Neural cell (in vitro differentiated cells): ENCODE measurements at regions not wholly inside any gene's neighbourhood (a gene's known extent, or its start where the extent isn't known, plus 50 kb on each side); places are given as distances from the start of the nearest gene placed in this dataset.

Experiments used
- H2AFZ ChIP-seq: fragments of 200-600, 300-800 bp; sonication (generic), shearing (Covaris generic); 2 replicates; pipeline ENCODE4 v1.6.0; 2014; ENCODE audit warnings: low read depth, mild to moderate bottlenecking, antibody characterized with exemption, low read length, moderate library complexity
- H3F3A ChIP-seq: fragments of 200-600 bp; shearing (Covaris generic); 2 replicates; pipeline ENCODE4 v1.6.1; 2016; ENCODE audit warnings: mild to moderate bottlenecking, moderate library complexity, mixed read lengths, antibody characterized with exemption, low read length; ENCODE audit not compliant: insufficient read depth, poor library complexity, severe bottlenecking
- H3K27ac ChIP-seq: fragments of 200-600, 300-800 bp; sonication (generic), shearing (Covaris generic); 2 replicates; pipeline ENCODE4 v1.5.1; 2014; ENCODE audit warnings: mild to moderate bottlenecking, low read length, moderate library complexity
- H3K27me3 ChIP-seq: fragments of 300-800, 200-600 bp; sonication (generic), shearing (Covaris generic); 2 replicates; pipeline ENCODE4 v1.6.0; 2014; ENCODE audit warnings: mild to moderate bottlenecking, low read depth, low read length, moderate library complexity; ENCODE audit not compliant: insufficient read depth
- H3K36me3 ChIP-seq: fragments of 300-800, 200-600 bp; sonication (generic), shearing (Covaris generic); 2 replicates; pipeline ENCODE4 v1.5.1; 2014; ENCODE audit warnings: mild to moderate bottlenecking, antibody characterized with exemption, low read length, moderate library complexity; ENCODE audit not compliant: insufficient read depth
- H3K4me2 ChIP-seq: fragments of 300-800, 200-600 bp; sonication (generic), shearing (Covaris generic); 2 replicates; pipeline ENCODE4 v1.6.0; 2014; ENCODE audit warnings: mild to moderate bottlenecking, low read length
- H3K4me3 ChIP-seq: fragments of 300-800, 200-600 bp; sonication (generic), shearing (Covaris generic); 2 replicates; pipeline ENCODE4 v1.5.1; 2014; ENCODE audit warnings: mild to moderate bottlenecking, low read length, moderate library complexity
- H3K79me2 ChIP-seq: fragments of 200-600 bp; shearing (Covaris generic); replicated peaks from 2 replicates; pipeline ENCODE4 v1.6.0; 2014; ENCODE audit warnings: mild to moderate bottlenecking, low read length, moderate library complexity; ENCODE audit not compliant: insufficient read depth
- H3K9ac ChIP-seq: fragments of 300-800, 200-600 bp; sonication (generic), shearing (Covaris generic); 2 replicates; pipeline ENCODE4 v1.6.1; 2016; ENCODE audit warnings: mild to moderate bottlenecking, low read length, mixed read lengths
- H3K9me2 ChIP-seq: fragments of 200-600 bp; shearing (Covaris generic); 2 replicates; pipeline ENCODE4 v1.6.1; 2016; ENCODE audit warnings: mild to moderate bottlenecking, low read length, mixed read lengths; ENCODE audit not compliant: insufficient read depth
- H3K9me3 ChIP-seq: fragments of 200-600, 300-800 bp; sonication (generic), shearing (Covaris generic); 2 replicates; pipeline ENCODE4 v1.6.1; 2016; ENCODE audit warnings: mild to moderate bottlenecking, mixed run types, low read length, moderate library complexity, mixed read lengths
- H4K20me1 ChIP-seq: fragments of 200-600 bp; shearing (Covaris generic); 2 replicates; pipeline ENCODE4 v1.6.1; 2016; ENCODE audit warnings: mild to moderate bottlenecking, mixed run types; ENCODE audit not compliant: insufficient read depth
- CTCF ChIP-seq: fragments of 450-650 bp; IDR thresholded peaks from 2 replicates; pipeline ENCODE4 v1.5.1; 2014; ENCODE audit warnings: antibody characterized with exemption, mild to moderate bottlenecking, moderate library complexity; ENCODE audit not compliant: poor library complexity, severe bottlenecking
- EP300 ChIP-seq: fragments of 450-650 bp; conservative IDR thresholded peaks from 2 replicates; pipeline ENCODE4 v1.6.1; 2014; ENCODE audit warnings: antibody characterized with exemption, mild to moderate bottlenecking, moderate library complexity; ENCODE audit not compliant: poor library complexity, severe bottlenecking
- EZH2 ChIP-seq: fragments of 200-600, 300-800 bp; shearing (Covaris generic), sonication (generic); IDR thresholded peaks from 2 replicates; pipeline ENCODE4 v1.6.1; 2014; ENCODE audit warnings: antibody characterized with exemption, low read length, borderline replicate concordance, mild to moderate bottlenecking; ENCODE audit not compliant: insufficient read depth, poor library complexity, severe bottlenecking
- MXI1 ChIP-seq: fragments of 450-650 bp; conservative IDR thresholded peaks from 2 replicates; pipeline ENCODE4 v1.6.1; 2014; ENCODE audit warnings: antibody characterized with exemption, mild to moderate bottlenecking; ENCODE audit not compliant: poor library complexity, severe bottlenecking
- RAD21 ChIP-seq: fragments of 450-650 bp; conservative IDR thresholded peaks from 2 replicates; pipeline ENCODE4 v1.6.1; 2014; ENCODE audit warnings: antibody characterized with exemption, mild to moderate bottlenecking, moderate library complexity
- REST ChIP-seq: IDR thresholded peaks from 2 replicates; pipeline ENCODE4 v1.6.1; 2012; ENCODE audit warnings: borderline replicate concordance
- SMC3 ChIP-seq: fragments of 450-650 bp; conservative IDR thresholded peaks from 2 replicates; pipeline ENCODE4 v1.6.1; 2014; ENCODE audit warnings: antibody characterized with exemption, mild to moderate bottlenecking, moderate library complexity; ENCODE audit not compliant: poor library complexity
- TAF1 ChIP-seq: IDR thresholded peaks from 2 replicates; pipeline ENCODE4 v1.6.1; 2012; ENCODE audit warnings: low read depth

- TF ChIP-seq SMC3 (no peak), RAD21 (no peak), TAF1 (no peak), CTCF (no peak), MXI1 (no peak), REST (no peak), EP300 (no peak), EZH2 (no peak)
- H3F3A ChIP-seq, result no peaks in the 10 kb centered on the region
- no peaks in the 10 kb centered on the region for H3K9me2 ChIP-seq
- H3K4me2 ChIP-seq, result no peak overlapping the region
- H3K36me3 ChIP-seq, result no peaks in the 10 kb centered on the region
- H3K9ac ChIP-seq, result no peak overlapping the region
- H3K27me3 ChIP-seq, result no peaks in the 10 kb centered on the region
- H3K9me3 ChIP-seq, result no peaks in the 10 kb centered on the region
- no peak overlapping the region for H3K4me3 ChIP-seq
- H3K27ac ChIP-seq, result no peak overlapping the region
- H3K79me2 ChIP-seq, result no peaks in the 10 kb centered on the region
- no peaks in the 10 kb centered on the region for H4K20me1 ChIP-seq
- H2AFZ ChIP-seq, result no peak overlapping the region
Observed at GRCh38 chr22:34243023-34243422, 322.7 kb upstream of the LARGE1 start.

GRCh38 chr22:34255042-34255441 is 334.8 kb upstream of the LARGE1 start:
- TF ChIP-seq EP300 (no peak), MXI1 (no peak), CTCF (no peak), RAD21 (no peak)
- Histone ChIP-seq H3K9ac (no peak overlapping the region), H3K4me2 (no peak overlapping the region)

More at GRCh38 chr22:34255042-34255441, 334.8 kb upstream of the LARGE1 start:
- H3K36me3 ChIP-seq, result no peaks in the 10 kb centered on the region
- no peaks in the 10 kb centered on the region for H4K20me1 ChIP-seq
- H3K27me3 ChIP-seq, result no peaks in the 10 kb centered on the region
- no peak overlapping the region for H3K4me3 ChIP-seq
- H3K9me3 ChIP-seq, result no peaks in the 10 kb centered on the region
- no peak overlapping the region for H3K27ac ChIP-seq
- no peak overlapping the region for H2AFZ ChIP-seq
- H3K79me2 ChIP-seq, result no peaks in the 10 kb centered on the region
- H3F3A ChIP-seq, result no peaks in the 10 kb centered on the region
- H3K9me2 ChIP-seq, result no peaks in the 10 kb centered on the region
